HUDEP-2 (cell line): ENCODE measurements at regions not wholly inside any gene's neighbourhood (a gene's known extent, or its start where the extent isn't known, plus 50 kb on each side); places are given as distances from the start of the nearest gene placed in this dataset.

ENCODE experiments used
- DNase-seq, 76 experiments: peaks; one replicate each; lab custom pipeline; 2025; ENCODE audit not compliant: unreplicated experiment in 76 of 76; lab: John Stamatoyannopoulos, UW

DNA sequence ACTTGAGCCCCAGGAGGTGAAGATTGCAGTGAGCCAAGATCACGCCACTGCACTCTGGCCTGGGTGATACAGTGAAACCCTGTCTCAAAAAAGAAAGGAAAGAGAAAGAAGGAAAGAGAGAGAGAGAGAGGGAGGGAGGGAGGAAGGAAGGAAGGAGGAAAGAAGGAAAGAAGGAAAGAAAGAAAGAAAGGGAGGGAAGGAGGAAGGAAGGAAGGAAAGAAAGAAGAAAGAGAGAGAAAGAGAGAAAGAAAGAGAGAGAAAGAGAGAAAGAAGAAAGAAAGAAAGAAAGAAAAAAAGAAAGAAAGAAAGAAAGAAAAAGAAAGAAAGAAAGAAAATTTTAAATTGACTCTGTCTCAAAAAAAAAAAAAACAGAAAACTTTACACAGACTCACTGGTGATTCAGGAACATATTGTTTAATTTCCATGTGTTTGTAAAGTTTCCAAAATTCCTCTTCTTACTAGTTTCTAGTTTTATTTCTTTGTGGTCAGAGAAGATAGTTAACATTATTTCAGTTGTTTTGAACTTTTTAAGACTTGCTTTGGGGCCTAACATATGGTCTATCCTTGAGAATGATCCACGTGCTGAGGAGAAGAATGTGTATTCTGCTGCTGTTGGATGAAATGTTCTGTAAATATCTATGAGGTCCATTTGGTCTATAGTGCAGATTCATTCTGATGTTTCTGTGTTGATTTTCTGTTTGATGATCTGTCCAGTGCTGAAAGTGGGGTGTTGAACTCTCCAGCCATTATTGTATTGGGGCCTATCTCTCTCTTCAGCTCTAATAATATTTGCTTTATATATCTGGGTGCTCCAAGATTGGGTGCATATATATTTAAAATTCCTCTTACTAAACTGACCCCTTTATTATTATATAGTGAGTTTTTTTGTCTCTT lies 204.4 kb upstream of the SERP2 start:
- no peak for DNase-seq

DNA sequence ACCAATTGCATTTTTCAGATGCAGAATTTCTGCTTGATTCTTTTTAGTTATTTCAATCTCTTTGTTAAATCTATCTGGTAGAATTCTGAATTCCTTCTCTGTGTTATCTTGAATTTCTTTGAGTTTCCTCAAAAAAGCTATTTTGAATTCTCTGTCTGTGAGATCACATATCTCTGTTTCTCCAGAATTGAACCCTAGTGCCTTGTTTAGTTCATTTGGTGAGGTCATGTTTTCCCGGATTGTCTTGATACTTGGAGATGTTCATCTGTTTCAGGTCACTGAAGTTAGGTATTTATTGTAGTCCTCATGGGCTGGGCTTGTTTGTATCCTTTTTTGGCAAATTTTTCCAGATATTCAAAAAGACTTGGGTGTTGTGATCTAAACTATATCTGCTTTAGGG lies 202.9 kb upstream of the SERP2 start:
- no peak for DNase-seq

DNA sequence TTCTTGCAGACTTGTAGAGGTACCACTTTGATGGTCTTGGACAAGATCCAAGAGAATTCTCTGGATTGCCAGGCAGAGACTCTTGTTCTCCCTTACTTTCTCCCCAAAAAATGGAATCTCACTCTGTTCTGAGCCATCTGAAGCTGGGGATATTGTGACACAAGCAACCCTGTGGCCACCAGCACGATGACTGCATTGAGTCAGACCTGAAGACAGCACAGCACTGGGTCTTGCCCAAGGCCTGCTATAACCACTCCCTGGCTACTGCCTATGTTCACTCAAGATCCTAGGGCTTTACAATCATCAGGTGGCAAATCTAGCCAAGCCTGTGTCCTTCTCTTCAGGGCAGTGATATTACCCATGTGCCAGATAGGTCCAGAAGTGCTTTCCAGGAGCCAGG lies 202.5 kb upstream of the SERP2 start:
- no peak for DNase-seq

DNA sequence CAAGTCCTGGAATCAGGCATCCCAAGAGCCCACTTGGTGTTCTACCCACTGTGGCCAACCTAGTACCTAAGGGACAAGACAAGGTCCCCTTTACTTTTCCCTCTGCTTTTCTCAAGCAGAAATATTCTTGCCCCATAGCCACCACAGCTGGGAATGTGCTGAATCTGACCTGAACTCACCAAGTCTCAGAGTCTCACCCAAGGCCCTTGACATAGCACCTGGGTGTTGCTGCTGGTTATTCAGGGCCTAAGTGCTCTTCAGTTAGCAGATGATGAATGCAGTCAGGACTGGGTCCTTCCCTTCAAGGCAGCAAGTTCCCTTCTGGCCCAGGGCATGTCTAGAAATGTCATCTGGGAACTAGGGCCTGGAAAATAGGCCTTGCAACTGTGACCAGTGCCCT lies 201.8 kb upstream of the SERP2 start:
- DNase-seq, result no peak

DNA sequence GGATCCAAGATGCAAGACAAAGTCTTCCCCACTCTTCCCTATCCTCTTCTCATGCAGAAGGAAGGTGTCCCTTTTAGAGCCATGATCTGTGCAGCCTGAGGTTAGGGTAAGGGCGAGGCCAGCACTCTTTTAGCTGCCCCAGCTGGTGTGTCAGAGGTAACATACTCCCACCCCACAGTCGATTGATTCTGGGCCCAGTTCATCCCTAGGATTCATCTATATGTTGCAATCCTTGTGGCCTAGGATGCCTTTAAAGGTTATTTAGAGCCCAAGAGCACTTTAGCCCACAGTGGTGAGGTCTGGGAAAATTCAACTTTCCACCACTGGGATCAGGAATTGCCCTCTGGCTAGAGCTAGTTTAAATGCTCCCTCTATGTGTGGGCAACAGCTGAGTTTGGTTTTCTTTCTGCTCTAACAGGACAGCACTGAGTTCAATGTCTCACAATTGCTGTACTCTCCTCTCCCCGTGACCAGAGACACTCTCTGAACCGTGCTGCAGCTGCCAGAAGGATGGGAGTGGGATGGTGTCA lies 201.3 kb upstream of the SERP2 start:
- DNase-seq, result no peak

DNA sequence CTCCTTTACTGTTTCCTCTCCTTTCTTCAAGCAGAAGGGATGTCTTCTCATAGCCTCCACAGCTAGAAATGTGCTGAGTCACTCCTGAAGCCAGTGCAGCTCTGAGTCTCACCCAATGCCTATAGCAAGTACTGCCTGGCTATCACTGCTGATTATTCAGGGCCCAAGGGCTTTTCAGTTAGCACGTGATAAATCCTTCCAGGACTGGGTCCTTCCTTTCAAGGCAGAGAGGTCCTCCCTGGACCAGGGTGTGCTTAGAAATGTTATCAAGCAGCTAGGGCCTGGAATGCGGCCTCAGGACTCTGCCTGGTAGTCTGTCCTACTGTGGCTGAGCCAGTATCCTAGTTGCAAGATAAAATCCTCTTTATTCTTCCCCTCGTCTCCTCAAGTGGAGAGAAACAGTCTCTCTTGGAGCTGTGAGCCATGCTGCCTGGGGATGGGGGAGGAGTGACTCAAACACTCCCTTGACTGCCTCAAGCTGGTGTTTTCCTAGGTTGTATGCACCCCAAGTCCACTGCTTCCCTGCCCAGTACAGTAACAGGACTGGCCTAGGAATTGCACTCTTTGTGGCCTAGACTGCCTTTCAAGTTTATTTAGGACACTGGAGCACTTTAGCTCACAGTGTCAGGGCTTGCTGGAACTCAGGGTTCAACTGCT lies 198.7 kb upstream of the SERP2 start:
- peak in 61 of 76 experiments; percentile 2 to 71 (median 31) for DNase-seq

DNA sequence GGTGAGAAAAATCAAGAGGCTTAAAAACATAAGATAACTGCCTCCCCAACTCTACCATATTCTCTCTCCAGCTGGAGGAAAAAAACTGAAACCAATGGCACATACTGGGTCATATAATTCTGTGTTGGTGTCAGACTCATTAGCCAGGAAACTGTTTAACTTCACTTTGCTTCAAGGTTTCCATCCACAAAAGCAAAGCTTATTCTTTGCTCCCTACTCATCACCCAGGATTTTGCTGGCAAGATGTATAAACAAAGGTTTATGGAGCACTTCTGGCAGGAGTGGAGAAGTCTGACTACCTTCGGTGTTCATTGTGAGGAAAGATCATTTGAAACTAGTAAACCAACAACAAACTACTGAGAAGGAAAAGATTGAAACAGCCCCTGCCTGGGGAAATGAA lies 197.5 kb upstream of the SERP2 start:
- no peak for DNase-seq

DNA sequence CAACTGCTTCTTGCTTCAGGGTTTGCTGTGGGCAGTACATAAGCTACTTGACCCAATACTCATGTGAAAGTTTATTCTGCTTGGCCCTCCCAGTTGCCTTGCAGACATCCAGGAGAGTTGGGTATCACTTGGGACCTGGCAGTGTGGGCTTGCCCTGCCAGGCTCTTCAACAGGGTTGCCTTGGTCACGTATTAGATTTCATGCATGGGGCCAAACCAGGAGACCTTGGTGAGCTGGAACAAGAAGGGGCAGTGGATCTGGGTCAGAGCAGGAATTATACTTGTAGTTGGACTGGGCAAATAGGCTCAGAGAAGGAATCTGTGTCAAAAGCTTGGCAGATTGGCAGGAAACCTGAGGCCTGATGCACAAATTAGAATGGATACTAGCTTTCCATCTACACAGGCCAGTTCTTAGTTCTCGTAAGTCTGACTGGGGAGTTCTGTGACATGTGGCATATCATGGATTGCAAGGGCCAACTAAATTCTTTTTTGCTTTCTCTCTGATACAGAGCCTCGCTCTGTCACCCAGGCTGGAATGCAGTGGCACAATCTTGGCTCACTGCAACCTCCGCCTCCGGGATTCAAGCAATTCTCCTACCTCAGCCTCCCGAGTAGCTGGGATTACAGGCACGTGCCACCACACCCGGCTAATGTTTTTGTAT lies 192.6 kb upstream of the SERP2 start:
- DNase-seq, result no peak

DNA sequence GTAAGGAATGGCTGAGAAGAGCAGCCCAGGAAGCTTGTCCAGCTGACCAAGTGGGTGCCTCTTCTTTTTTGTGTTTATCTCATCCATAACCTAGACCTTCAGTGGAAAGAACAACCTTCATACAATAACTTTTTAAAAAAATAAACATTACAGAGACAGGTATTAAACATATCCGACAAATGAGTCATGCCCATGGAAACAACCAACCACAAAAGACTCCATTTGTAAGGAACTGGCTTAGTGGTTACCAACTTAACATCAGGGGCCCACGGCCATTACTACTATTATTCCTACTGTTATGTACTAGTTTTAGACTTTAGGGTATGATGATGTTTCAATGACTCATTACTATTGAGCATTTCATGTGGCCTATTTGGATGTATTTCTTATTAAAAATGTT lies 191.7 kb upstream of the SERP2 start:
- no peak for DNase-seq

DNA sequence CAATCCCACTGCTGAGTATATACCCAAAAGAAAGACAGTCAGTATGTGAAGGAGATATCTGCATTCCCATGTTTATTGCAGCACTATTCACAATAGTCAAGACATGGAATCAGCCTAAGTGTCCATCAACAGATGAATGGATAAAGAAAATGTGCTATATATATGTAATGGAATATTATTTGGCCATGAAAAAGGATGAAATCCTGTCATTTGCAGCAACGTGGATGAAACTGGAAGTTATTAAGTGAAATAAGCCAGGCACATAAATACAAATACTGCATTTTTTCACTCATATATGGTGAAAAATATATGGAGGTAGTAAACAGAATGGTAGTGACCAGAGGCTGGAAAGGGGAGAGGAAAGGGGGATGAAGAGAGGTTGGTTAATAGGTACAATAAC lies 188.9 kb upstream of the SERP2 start:
- DNase-seq, result no peak

DNA sequence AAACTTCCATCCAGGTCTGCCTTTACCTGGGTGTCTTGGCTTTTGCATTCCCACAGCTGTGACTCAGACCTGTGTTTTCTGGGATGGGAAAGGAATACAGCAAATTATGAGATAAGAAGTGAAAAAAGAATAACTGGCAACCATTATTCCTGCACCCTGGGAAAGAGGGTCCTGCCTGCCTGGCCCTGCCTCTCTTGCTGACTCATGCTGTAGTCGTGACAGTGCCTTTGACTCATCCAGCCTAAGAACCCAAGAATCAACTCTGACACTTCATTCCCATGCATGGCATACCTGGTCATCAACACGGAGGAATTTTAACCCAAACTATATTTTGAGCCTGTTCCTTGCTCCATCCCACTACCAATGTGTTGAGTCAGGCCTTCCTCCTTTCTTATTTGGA lies 185.4 kb upstream of the SERP2 start:
- DNase-seq, result no peak

DNA sequence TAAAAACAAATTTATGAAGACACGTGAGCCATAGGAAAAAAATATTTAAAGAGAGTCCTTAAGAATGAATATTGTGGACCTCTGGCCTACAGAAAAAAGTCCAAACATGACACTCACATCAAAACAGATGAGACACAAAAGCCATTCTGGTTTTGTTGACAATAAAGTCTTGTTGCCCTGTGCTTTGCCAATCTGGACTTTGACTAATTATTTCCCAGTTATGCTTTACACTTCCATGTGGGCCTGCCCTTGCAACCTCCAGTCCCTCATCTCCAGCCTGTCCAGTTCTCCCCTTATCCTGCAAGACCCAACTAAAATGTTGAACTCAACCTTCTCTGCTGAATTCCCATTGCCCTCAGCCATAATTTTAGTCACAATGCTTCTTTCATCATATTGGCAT lies 184.5 kb upstream of the SERP2 start:
- DNase-seq, result no peak

DNA sequence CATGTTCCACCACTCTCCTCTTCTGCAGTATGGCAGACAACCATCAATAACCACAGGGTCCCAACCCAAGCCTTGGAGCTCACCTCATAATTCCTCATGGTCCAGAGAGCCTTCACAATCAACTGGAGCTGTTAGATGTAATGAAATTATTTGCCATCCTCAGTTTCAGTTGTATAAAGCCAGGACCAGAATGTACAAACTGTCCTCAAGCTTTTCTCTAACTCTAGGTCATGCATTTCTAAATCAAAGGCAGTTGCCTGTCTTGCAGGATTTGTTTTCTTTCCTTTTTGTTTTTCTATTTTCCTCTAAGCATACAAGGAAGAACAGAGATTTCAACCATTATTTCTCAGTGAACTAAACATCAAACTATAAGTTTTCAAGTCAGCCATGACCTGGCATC lies 182.5 kb upstream of the SERP2 start:
- DNase-seq, result no peak

DNA sequence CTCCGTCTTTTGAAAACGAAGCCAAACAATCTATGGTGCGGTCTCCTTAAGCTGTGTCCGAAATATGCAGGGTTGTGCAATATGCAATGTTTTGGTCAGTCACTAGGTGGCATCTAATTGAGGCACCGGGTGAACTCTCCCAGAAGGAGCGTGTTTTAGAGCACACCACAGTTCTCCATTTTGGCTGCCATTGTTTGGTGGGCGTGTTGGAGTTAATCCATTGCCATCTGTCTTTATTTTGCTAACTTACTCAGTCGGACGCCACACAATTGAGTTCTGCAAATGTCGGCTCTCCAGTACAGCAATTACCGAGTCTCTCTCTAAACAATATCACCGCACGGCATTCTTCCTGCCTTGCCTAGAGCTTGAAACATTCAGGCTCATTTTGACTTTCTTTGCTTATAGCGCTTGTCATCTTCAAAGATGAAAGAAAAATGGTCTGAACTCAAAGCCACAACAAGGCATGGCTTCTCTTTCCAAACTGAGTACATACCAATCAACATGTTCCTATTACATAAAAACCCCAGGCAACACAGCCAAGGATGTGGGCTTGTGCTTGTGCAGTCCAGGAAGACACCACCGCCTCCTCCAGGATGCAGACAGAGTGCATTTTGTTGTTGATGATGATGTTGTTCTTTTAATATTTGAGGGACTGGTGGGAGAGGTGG lies 182.0 kb upstream of the SERP2 start:
- peak in 32 of 76 experiments; percentile 3 to 57 (median 18) for DNase-seq

DNA sequence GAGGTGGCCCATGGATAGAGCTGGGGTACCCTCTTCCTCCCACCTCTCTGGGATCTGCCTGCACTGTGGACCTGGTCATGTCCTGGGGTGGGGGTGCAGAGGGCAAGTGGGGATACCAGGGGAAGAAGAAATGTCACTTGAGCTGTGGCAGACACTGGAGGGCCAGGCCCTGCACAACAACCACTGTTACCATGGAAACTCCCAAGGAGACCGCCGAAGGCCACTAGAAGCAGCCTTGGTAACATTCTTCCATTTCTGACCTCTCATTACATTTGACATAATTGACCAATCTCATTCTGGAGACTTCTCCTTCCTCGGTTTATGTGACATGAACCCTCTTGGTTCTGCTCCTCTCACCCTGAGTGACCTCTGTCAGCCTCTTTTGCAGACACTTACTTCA lies 179.9 kb upstream of the SERP2 start:
- no peak for DNase-seq

DNA sequence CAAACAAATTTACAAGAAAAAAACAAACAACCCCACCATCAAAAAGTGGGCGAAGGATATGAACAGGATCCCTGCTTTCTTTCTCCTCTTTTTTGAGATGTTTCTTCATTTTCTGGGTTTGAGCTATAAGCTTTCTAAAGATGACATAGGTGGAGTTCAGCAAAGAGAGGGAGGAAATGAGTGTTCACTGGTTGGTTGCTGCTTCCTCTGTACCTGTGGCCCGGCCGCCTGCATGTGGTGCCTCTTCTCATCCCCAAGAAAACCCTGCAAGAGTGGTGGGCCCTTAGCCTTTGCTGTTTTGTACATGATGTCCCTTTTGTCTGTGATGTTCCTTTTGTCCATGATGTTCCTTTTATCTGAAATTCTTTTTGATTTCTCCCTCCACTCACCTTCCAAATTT lies 178.4 kb upstream of the SERP2 start:
- DNase-seq, result no peak

DNA sequence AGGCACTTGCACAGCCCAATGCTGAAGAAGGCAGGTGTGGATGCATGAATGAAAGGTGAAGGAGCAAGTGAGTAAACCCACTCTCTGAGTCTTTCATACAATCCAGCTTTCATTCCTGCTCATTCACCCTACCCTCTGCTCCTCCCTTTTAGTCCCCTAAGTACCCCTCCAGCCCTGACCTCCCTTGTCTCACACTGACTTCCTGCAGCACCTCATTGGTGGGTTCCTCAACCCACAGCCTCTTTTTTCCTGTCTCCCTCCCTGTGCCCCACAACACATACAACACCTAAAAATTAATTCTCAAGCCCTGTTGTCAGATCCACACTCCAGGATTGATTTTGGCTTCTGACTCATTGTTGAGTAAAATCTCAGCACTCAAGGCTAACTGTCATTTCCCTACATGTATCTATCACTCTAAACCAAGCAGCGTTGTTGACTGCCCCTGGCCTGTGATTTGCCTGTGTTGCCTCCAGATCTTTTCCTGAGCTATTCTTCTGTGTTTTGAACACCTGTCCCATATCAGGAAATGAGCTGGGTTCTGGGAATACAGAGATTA lies 177.3 kb upstream of the SERP2 start:
- no peak for DNase-seq

DNA sequence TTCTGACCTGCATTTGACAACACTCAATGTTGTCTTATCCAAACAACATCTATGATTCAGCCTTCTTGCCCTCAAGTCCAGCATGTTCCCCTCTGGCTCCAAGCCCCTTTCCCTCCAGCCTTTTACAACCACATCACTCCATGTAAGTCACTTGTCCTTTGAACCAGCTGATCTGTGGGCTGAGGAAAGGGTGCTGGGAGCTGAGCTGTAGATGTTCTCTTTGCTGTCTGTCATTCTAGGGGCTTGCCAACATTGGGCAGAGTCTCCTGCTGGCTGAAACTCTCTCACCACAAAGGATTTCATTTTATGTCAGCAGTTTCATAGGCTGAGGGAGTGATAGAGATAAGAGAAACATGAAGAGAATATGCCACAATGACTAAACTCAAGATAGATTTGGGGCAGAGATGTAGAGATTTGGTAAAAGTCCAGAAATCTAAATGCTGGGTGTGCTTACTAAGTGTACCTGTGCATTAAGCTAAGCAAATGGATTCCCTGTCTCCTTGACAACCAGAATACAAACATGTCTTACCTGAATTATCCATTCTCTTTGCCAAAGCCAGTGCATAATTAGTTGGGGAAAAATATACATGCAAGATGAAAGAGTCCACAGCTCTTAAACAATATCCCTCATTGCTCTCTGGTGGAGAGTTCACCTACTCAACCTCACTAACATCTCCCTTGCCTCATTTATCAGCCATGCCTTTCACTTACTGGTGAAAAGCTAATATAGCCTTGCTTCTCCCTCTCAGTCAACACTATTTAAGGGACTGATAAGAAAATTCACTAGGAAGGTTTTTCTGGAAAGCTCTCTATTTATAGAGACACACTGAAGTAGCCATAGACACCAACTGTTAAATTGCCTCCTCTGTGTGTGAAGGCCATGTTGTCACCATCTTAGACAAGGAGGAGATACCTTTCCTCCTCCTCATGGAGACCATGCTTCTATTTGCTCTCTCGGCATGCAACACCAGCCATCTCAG lies 175.5 kb upstream of the SERP2 start:
- DNase-seq, result peak in 1 of 76 experiments; percentile 10

DNA sequence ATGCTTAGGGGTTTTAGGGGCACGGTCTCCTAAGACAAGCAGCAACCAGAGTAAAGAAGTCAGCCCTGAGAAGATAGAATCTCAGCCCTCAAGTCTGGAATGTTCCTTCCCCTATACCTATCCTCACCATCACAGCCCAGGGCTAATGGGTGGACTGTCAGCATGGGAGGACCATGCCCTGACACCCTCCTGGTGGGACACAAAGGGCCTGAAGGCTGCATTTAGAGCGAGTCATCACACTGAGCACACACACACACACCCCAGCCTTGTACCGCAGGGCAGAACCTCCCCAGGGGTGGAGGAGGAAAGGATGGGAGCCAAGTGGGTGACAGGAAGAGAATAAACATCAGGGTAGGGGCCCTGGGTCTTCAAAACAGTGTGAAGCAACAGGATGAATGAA lies 174.8 kb upstream of the SERP2 start:
- DNase-seq, result no peak
